A673 (cell line): ENCODE measurements at regions not wholly inside any gene's neighbourhood (a gene's known extent, or its start where the extent isn't known, plus 50 kb on each side); places are given as distances from the start of the nearest gene placed in this dataset.

Experiments
- EZH2 ChIP-seq: fragments of 200-600 bp; sonication (generic); IDR thresholded peaks from 2 replicates; pipeline ENCODE4 v1.6.1; 2017; ENCODE audit warnings: borderline replicate concordance, low read depth, mild to moderate bottlenecking, mixed read lengths, antibody characterized with exemption, low read length; ENCODE audit not compliant: poor library complexity, severe bottlenecking
- TF ChIP-seq, protein P1 (sequence below): fragments of 300-800, 200-600 bp; sonication (generic); conservative IDR thresholded peaks from 2 replicates; pipeline ENCODE4 v1.5.1; 2017; ENCODE audit warnings: low read depth, mild to moderate bottlenecking, antibody characterized with exemption, low read length, moderate library complexity, mixed read lengths

DNA sequence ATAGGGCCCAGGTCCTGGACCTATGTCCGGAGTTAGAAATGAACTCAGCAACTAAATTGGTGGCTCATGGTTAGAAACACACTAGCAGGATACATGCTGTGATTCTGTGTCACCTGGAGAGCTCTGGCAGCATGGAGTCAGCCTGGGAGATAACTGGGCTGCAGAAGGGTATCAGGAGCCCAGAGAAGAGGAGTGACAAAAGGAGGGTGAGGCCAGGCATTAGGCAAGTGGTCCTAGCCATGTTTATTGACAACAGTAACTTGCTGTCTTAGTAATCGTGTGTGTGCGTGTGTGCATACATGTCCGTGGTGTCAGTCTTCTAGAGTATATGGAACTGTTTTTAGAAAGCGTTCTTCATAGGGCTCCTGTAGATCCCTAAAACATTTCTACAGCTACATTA is 157.5 kb upstream of the PHYHIPL start:
- TF ChIP-seq, protein P1, sequence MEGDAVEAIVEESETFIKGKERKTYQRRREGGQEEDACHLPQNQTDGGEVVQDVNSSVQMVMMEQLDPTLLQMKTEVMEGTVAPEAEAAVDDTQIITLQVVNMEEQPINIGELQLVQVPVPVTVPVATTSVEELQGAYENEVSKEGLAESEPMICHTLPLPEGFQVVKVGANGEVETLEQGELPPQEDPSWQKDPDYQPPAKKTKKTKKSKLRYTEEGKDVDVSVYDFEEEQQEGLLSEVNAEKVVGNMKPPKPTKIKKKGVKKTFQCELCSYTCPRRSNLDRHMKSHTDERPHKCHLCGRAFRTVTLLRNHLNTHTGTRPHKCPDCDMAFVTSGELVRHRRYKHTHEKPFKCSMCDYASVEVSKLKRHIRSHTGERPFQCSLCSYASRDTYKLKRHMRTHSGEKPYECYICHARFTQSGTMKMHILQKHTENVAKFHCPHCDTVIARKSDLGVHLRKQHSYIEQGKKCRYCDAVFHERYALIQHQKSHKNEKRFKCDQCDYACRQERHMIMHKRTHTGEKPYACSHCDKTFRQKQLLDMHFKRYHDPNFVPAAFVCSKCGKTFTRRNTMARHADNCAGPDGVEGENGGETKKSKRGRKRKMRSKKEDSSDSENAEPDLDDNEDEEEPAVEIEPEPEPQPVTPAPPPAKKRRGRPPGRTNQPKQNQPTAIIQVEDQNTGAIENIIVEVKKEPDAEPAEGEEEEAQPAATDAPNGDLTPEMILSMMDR = no peak
- no peak for TF ChIP-seq EZH2
